Hepatocyte (in vitro differentiated cells): ENCODE measurements at regions not wholly inside any gene's neighbourhood (a gene's known extent, or its start where the extent isn't known, plus 50 kb on each side); places are given as distances from the start of the nearest gene placed in this dataset.

Experiments
- EZH2 ChIP-seq: fragments of 200-600 bp; sonication (generic); IDR thresholded peaks from 2 replicates; pipeline ENCODE4 v1.6.1; 2016; ENCODE audit warnings: antibody characterized with exemption, mild to moderate bottlenecking, borderline replicate concordance
- EZH2phosphoT487 ChIP-seq: fragments of 200-600 bp; sonication (generic); IDR thresholded peaks from one replicate; pipeline ENCODE4 v1.6.1; 2018; ENCODE audit warnings: antibody characterized with exemption, mild to moderate bottlenecking, low read depth, moderate library complexity; ENCODE audit not compliant: unreplicated experiment, severe bottlenecking

DNA sequence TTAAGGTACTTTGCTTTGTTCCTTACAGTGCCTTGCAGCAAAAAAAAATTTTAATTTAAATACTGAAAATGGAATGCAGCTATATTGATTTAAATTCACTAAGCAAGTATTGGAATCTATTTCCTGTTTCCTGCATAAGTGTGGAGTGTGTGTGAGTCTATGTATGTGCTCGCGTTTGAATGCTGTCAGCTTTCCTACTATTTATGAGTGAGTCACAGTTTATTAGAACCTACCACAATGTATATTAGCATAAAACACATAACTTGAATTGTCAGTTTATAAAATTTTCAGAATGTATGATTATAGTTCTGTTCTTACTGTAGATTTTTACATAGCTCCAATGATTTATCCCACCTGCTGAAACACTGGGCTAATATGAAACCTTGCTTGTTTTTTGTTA is 302.1 kb downstream of the NR2F1-AS1 start:
- TF ChIP-seq EZH2 (no peak), EZH2phosphoT487 (no peak)
